ENCODE measurements at regions not wholly inside any gene's neighbourhood (a gene's known extent, or its start where the extent isn't known, plus 50 kb on each side); places are given as distances from the start of the nearest gene placed in this dataset.

GRCh38 chr1:232493869-232494268, 136.1 kb downstream of the SIPA1L2 start:
- in situ Hi-C loops (cut with MboI; ENCODE audit: low pct_unique_long_range_greater_than_20kb, low sequenced_read_pairs) = no loop called here
- no peak for DNase-seq

DNA sequence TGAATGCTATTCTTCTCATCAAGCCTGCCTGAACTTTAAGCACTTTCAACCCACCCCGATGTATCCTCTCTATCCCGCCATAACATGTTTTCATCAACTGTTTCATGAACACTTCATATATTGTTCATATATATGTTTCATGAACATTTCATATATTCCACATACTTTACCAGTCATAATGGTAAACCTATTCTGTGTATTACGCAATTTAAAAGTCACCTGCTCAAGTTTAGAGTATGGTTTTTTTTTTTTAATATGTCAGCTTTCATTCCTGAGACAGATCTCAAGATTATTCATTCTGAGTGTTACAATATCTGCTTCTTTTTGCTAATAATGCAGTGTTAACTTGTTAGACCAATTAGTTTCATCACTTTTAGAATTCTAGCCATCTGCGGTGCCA, 140.7 kb downstream of the SIPA1L2 start:
- in situ Hi-C loops (cut with MboI; ENCODE audit: low pct_unique_long_range_greater_than_20kb, low sequenced_read_pairs) = no loop called here
- DNase-seq = no peak

DNA sequence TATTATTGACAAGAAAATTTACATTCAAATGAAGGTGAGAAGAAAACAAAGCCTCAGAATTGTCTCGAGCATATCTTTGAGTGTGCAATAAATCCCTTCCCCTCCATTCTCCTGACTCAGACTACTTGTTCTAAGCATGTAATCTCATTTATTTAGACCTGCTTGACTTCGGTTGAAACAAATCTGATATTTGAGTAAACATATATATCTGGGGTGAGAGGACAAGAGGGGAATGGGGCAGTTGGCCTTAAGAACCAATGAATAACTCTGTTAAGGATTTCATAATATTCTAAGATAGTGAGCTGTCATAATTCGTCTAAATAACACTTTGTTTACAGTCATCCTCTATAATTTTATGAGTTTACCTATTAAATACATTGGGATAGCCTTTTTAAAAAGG, 142.7 kb downstream of the SIPA1L2 start:
- DNase-seq = no peak
- in situ Hi-C loops (cut with MboI; ENCODE audit: low pct_unique_long_range_greater_than_20kb, low sequenced_read_pairs) = no loop called here

GRCh38 chr1:232486454-232487207, 143.3 kb downstream of the SIPA1L2 start:
- in situ Hi-C loops (cut with MboI; ENCODE audit: low pct_unique_long_range_greater_than_20kb, low sequenced_read_pairs) = no loop called here
- DNase-seq = no peak

- in situ Hi-C loops (cut with MboI; ENCODE audit: low pct_unique_long_range_greater_than_20kb, low sequenced_read_pairs) = no loop called here
- no peak for DNase-seq
These were observed 143.9 kb downstream of the SIPA1L2 start for GRCh38 chr1:232486006-232486405.

DNA sequence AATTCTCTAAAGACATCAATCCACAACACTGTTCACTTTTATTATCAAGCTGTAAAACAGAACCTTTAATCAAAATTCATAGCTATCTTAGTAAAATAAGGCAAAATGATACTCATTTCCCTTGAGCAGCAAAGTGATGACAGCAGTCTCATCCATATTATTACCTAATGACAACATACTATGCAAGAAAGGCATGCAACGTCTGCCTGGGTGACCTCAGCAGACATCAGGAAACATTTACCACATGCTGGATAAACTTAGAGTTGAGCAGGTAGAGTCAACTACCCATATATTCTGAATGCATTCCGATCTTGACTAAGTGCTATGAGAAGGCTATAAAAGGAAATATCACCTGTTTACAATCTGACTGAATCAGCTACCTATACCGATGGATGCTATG, 145.1 kb downstream of the SIPA1L2 start:
- in situ Hi-C loops (cut with MboI; ENCODE audit: low pct_unique_long_range_greater_than_20kb, low sequenced_read_pairs) = no loop called here

DNA sequence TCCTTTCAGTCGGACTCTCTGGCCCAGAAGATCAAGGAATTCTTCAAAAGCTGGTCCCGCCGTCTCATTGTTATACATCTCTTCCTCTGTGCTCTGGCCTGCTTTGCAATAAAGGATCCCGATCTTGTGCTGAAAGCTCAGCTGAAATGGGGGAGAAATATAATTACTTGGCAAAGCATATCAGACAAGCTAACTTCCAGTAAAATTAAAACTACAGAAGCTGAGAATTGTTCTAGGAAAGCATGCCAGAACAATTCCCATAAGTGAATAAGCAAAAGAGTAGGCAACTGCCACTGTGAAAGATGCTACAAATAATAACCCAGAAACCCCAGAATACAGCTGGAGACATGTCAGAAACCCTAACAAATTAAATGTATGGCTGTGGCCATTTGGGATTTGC, 146.1 kb downstream of the SIPA1L2 start:
- in situ Hi-C loops (cut with MboI; ENCODE audit: low pct_unique_long_range_greater_than_20kb, low sequenced_read_pairs) = no loop called here
- no peak for DNase-seq

More for the DNA sequence above, 145.1 kb downstream of the SIPA1L2 start:
- DNase-seq = no peak

GRCh38 chr1:232481091-232481490, 148.8 kb downstream of the SIPA1L2 start:
- in situ Hi-C loops (cut with MboI; ENCODE audit: low pct_unique_long_range_greater_than_20kb, low sequenced_read_pairs) = no loop called here
- DNase-seq = no peak

- in situ Hi-C loops (cut with MboI; ENCODE audit: low pct_unique_long_range_greater_than_20kb, low sequenced_read_pairs) = no loop called here
- DNase-seq = no peak
These were observed 152.2 kb downstream of the SIPA1L2 start for GRCh38 chr1:232477728-232478127.

GRCh38 chr1:232476538-232476950, 153.4 kb downstream of the SIPA1L2 start:
- no peak for DNase-seq
- in situ Hi-C loops (cut with MboI; ENCODE audit: low pct_unique_long_range_greater_than_20kb, low sequenced_read_pairs) = no loop called here

DNA sequence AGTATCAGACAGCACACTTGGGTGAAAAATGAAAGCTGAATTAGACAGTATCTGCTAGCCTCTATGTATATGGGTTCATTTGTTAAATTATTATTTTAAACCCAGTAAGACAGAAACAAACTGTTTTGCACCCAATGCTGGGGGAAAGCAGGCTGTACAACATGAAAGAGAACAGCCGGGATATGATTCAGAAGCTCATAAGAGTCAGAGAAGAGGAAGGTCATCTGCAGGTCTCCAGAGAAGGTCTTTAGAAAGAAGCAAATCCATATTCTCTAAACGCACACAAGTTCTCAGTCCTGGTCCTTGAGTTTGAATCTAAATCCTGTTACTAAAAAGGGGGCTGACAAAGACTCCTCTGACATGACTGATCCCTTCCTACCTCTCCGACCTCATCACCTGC, 155.1 kb downstream of the SIPA1L2 start:
- no peak for DNase-seq
- in situ Hi-C loops (cut with MboI; ENCODE audit: low pct_unique_long_range_greater_than_20kb, low sequenced_read_pairs) = no loop called here

DNA sequence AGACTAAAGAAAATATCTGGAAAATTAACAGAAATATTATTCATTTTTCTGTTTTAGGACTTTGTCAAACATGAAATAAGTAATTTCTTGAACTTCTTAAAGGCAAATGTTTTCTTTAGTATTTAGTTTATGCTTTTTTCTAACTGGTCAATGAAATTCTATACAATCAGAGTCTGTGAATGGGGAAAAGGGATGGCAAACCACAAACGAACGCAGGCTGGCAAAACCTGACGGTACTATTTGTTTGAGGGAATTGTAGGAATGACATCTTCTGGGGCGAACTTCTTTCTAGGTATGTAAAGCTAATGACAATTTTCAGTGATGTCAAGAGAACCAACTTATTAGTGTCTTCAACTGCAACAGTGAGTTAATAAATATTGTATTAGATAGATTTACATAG, 156.0 kb downstream of the SIPA1L2 start:
- no peak for DNase-seq
- in situ Hi-C loops (cut with MboI; ENCODE audit: low pct_unique_long_range_greater_than_20kb, low sequenced_read_pairs) = no loop called here

- in situ Hi-C loops (cut with MboI; ENCODE audit: low pct_unique_long_range_greater_than_20kb, low sequenced_read_pairs) = no loop called here
- DNase-seq = no peak
These were observed 156.6 kb downstream of the SIPA1L2 start for GRCh38 chr1:232473324-232473723.

- DNase-seq = no peak
- in situ Hi-C loops (cut with MboI; ENCODE audit: low pct_unique_long_range_greater_than_20kb, low sequenced_read_pairs) = no loop called here
These were observed 157.4 kb downstream of the SIPA1L2 start for GRCh38 chr1:232472485-232473041.

DNA sequence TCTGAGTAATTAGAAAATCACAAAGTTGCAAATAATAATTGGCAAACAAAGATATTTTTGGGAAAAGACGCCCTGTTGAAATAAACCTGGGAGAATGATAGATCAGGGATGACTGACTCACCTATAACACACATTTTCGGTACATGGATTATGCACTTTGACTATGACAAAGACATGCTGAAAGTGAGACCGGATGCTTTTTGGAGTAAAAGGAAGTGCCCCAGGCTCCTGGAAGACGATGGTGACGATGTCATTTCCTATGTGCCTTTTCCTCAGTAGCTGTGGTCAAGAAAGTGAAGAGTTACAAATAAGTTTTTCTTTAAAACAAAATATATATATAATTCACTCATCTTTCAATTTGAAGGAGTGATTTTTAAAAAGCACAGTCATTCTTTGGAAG, 158.7 kb downstream of the SIPA1L2 start:
- no peak for DNase-seq
- in situ Hi-C loops (cut with MboI; ENCODE audit: low pct_unique_long_range_greater_than_20kb, low sequenced_read_pairs) = no loop called here

- in situ Hi-C loops (cut with MboI; ENCODE audit: low pct_unique_long_range_greater_than_20kb, low sequenced_read_pairs) = no loop called here
- DNase-seq = no peak
These were observed 159.2 kb downstream of the SIPA1L2 start for GRCh38 chr1:232470711-232471110.

GRCh38 chr1:232468249-232468648, 161.7 kb downstream of the SIPA1L2 start:
- DNase-seq = no peak
- in situ Hi-C loops (cut with MboI; ENCODE audit: low pct_unique_long_range_greater_than_20kb, low sequenced_read_pairs) = no loop called here

DNA sequence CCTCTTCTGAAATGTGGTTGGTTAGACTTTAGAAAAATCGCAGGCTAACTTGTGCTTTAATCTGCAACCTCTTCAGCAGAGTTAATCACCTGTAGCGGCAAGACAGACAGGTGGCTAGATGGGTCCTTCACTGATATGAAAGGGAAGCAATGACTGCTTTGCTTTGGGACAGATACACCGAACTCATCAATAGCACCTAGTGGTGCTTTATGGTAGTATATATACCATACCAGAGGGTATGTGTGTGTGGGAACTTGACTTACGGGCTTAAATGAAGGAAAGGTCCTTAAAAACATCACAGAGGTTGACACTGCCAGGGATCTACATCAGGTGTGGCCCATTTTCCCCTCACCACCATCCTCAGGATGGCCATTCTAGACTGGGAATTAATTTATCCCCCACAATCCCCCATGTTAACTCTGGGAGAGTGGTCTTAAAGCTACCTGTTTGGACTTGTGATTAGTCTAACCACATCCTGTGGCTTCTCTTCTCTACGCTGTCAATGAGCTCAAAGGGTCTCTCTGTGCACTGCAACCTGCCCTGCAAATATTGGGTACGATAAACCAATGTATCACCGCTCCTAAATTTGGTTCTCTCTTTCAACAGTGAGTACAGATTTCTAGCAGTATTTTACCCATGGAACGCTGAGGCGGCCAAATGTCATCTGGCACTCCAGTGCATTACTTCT, 162.7 kb downstream of the SIPA1L2 start:
- no peak for DNase-seq
- in situ Hi-C loops (cut with MboI; ENCODE audit: low pct_unique_long_range_greater_than_20kb, low sequenced_read_pairs) = no loop called here

DNA sequence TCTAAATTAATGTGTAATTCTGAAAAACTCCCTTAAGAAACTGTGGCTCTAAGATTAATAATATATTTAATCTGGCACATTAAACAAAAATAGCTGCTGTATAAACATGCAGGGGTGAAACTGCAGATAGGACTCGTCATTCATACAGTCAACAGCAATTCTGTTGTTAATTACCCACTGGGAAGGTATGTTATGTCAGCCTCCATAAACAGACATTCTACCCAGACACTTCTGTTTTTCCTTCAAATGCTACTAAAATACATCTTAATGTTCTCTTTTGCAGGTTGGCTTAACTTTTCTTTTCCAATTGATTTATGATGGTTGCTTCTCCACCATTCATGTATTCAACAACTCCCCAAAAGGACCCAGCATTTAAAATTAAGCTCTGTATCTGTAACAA, 165.6 kb downstream of the SIPA1L2 start:
- DNase-seq = no peak
- in situ Hi-C loops (cut with MboI; ENCODE audit: low pct_unique_long_range_greater_than_20kb, low sequenced_read_pairs) = no loop called here

DNA sequence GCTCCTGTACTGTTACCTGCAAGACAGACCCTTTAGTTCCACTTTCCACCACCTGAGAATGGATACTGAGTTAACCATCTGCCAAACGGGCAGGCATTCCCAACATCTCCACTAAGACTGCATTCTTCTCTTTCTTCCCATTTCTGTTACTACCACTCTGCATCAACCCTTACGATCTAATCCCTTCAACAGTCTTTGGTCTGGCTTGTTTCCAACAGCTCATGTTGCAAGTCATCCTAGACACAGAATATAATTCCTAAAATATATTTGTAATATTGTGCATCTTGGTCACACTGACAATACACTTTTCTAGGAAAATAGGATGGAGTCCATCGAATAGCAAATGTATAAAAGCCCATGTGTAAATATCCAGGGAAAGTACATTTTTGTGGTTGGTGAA, 166.7 kb downstream of the SIPA1L2 start:
- no peak for DNase-seq
- in situ Hi-C loops (cut with MboI; ENCODE audit: low pct_unique_long_range_greater_than_20kb, low sequenced_read_pairs) = no loop called here

DNA sequence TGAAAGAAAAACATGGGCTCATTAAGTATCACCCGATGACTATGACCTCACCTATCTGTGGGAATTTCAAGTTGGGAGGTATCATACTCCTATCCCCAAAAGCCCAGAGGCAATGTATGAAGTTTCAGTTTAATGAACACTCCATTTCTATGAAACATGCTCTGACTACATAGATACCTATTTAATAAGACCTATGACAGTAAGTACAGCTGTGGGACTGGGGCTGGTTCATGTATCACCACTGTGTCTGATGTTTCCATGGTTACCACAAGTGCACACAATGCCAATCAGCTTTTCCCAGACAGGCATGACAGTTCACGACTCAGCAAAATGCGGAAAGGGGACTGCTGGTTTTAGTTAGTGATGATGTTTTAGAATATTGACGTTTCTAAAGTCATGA, 167.7 kb downstream of the SIPA1L2 start:
- DNase-seq = no peak
- in situ Hi-C loops (cut with MboI; ENCODE audit: low pct_unique_long_range_greater_than_20kb, low sequenced_read_pairs) = no loop called here

Data from KBM-7 (cell line).